ENCODE measurements at regions not wholly inside any gene's neighbourhood (a gene's known extent, or its start where the extent isn't known, plus 50 kb on each side); places are given as distances from the start of the nearest gene placed in this dataset.

DNA sequence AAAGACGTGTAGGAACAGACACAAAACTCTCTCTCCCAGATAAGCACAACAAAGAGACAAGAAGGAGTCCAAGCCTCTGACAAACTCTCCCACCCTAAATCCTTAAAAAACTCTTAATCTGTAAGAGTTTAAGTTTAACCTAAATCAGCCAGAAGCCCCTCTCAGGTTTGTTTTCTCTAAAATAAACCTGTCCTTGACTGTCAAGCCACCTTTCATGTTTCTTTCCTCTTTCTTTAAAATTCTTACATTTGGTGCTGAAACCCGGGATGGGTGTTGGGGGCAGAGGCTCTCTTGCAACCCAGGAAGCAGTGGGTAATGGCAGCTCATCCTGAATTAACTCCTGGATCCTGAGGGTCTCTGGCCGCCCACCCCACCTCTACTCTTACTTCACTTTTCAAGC is 107.8 kb upstream of the TENT5D start:
- Histone ChIP-seq H3K9ac (ENCODE audit: low read length) (no peak overlapping the region), H3K4me1 (ENCODE audit: control insufficient read depth, low read depth, low read length) (no peaks in the 10 kb centered on the region), H3K4me3 (ENCODE audit: low read length) (no peak overlapping the region), H3K23ac (ENCODE audit: low read length) (no peak overlapping the region), H3K56ac (ENCODE audit: low read length) (no peak overlapping the region), H3K4ac (ENCODE audit: low read depth, low read length) (no peak overlapping the region), H3K4me2 (ENCODE audit: low read length) (no peak overlapping the region), H3K27me3 (ENCODE audit: insufficient read depth, low read length, poor library complexity) (no peaks in the 10 kb centered on the region), H3K27ac (ENCODE audit: low read depth, low read length) (no peak overlapping the region), H3K79me1 (ENCODE audit: low read length) (no peaks in the 10 kb centered on the region), H4K8ac (ENCODE audit: low read depth, low read length) (no peak overlapping the region), H3K79me2 (ENCODE audit: control insufficient read depth, insufficient read depth, low read length) (no peaks in the 10 kb centered on the region), H3K18ac (ENCODE audit: low read length) (no peak overlapping the region), H3K36me3 (ENCODE audit: control insufficient read depth, insufficient read depth, low read length) (no peaks in the 10 kb centered on the region), H2BK5ac (ENCODE audit: low read length) (no peak overlapping the region), H2AK5ac (ENCODE audit: low read length) (no peak overlapping the region), H2BK120ac (ENCODE audit: low read depth, low read length) (no peak overlapping the region), H4K5ac (ENCODE audit: low read length) (no peak overlapping the region), H2BK15ac (replicated peaks; ENCODE audit: low read depth) (no peak overlapping the region)
- no peak for DNase-seq
- no CpG with 5 or more reads among the region's 3 CpGs for WGBS (ENCODE audit: extremely low coverage, insufficient coverage, low lambda C conversion rate)

DNA sequence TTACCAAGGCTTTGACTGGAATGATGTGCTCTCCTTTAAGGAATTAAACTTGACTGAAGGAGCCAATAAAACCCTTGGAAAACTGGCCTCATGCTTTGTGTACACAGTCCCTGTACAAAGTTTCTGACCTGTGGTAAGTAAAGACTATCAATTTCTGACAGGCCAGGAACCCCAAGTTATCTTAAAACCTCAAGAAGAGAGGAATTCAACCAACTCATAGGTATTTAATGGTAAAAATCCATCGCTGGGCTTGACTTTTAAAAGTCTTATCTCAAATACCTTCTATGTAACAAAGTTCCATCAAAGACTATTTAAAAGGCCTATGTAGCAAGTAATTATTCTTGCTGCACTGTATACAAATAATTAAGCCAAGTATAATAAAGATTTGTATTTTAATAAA is 103.7 kb upstream of the TENT5D start:
- Histone ChIP-seq H3K23ac (ENCODE audit: low read length) (no peak overlapping the region), H3K4me2 (ENCODE audit: low read length) (no peak overlapping the region), H3K9ac (ENCODE audit: low read length) (no peak overlapping the region), H4K5ac (ENCODE audit: low read length) (no peak overlapping the region), H3K18ac (ENCODE audit: low read length) (no peak overlapping the region), H3K4ac (ENCODE audit: low read depth, low read length) (no peak overlapping the region), H2BK5ac (ENCODE audit: low read length) (no peak overlapping the region), H2BK120ac (ENCODE audit: low read depth, low read length) (no peak overlapping the region), H2AK5ac (ENCODE audit: low read length) (no peak overlapping the region), H2BK15ac (replicated peaks; ENCODE audit: low read depth) (no peak overlapping the region), H3K79me2 (ENCODE audit: control insufficient read depth, insufficient read depth, low read length) (no peaks in the 10 kb centered on the region), H3K79me1 (ENCODE audit: low read length) (no peaks in the 10 kb centered on the region), H3K4me3 (ENCODE audit: low read length) (no peak overlapping the region), H3K56ac (ENCODE audit: low read length) (no peak overlapping the region), H3K27me3 (ENCODE audit: insufficient read depth, low read length, poor library complexity) (no peaks in the 10 kb centered on the region), H4K8ac (ENCODE audit: low read depth, low read length) (no peak overlapping the region), H3K4me1 (ENCODE audit: control insufficient read depth, low read depth, low read length) (no peaks in the 10 kb centered on the region), H3K36me3 (ENCODE audit: control insufficient read depth, insufficient read depth, low read length) (no peaks in the 10 kb centered on the region), H3K27ac (ENCODE audit: low read depth, low read length) (no peak overlapping the region)
- DNase-seq, result no peak
- no CpG with 5 or more reads among the region's 1 CpG for WGBS (ENCODE audit: extremely low coverage, insufficient coverage, low lambda C conversion rate)

DNA sequence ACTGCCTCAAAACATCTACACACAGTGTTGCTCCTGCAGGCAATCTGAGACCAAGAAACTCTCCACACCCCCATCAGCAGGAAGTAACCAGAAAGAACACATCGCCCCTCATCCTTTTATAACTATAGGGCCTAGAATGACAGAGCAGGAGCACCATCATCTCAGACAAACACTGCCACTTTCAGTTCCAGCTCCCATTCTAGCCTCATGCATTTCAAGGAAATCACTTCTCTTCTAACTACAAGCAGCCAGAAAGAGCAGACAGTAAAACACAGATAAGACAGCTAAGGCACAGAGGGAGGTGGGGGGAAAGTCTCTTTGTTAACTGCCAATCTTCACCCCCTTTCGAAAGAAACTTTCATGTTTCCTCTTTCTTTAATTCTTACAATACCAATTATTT is 102.6 kb upstream of the TENT5D start:
- H3K9ac ChIP-seq (ENCODE audit: low read length), result no peak overlapping the region
- H3K36me3 ChIP-seq (ENCODE audit: control insufficient read depth, insufficient read depth, low read length), result no peaks in the 10 kb centered on the region
- H3K4ac ChIP-seq (ENCODE audit: low read depth, low read length), result no peak overlapping the region
- WGBS (ENCODE audit: extremely low coverage, insufficient coverage, low lambda C conversion rate), result no CpG with 5 or more reads among the region's 2 CpGs
- no peak overlapping the region for H2BK5ac ChIP-seq (ENCODE audit: low read length)
- H3K56ac ChIP-seq (ENCODE audit: low read length), result no peak overlapping the region
- H2BK15ac ChIP-seq (replicated peaks; ENCODE audit: low read depth), result no peak overlapping the region
- no peak overlapping the region for H3K4me2 ChIP-seq (ENCODE audit: low read length)
- no peak overlapping the region for H2BK120ac ChIP-seq (ENCODE audit: low read depth, low read length)
- H3K27me3 ChIP-seq (ENCODE audit: insufficient read depth, low read length, poor library complexity), result no peaks in the 10 kb centered on the region
- no peaks in the 10 kb centered on the region for H3K4me1 ChIP-seq (ENCODE audit: control insufficient read depth, low read depth, low read length)
- H2AK5ac ChIP-seq (ENCODE audit: low read length), result no peak overlapping the region
- H4K8ac ChIP-seq (ENCODE audit: low read depth, low read length), result no peak overlapping the region
- H4K5ac ChIP-seq (ENCODE audit: low read length), result no peak overlapping the region
- no peak overlapping the region for H3K18ac ChIP-seq (ENCODE audit: low read length)
- no peaks in the 10 kb centered on the region for H3K79me2 ChIP-seq (ENCODE audit: control insufficient read depth, insufficient read depth, low read length)
- H3K4me3 ChIP-seq (ENCODE audit: low read length), result no peak overlapping the region
- no peak for DNase-seq
- H3K27ac ChIP-seq (ENCODE audit: low read depth, low read length), result no peak overlapping the region
- no peaks in the 10 kb centered on the region for H3K79me1 ChIP-seq (ENCODE audit: low read length)
- H3K23ac ChIP-seq (ENCODE audit: low read length), result no peak overlapping the region

DNA sequence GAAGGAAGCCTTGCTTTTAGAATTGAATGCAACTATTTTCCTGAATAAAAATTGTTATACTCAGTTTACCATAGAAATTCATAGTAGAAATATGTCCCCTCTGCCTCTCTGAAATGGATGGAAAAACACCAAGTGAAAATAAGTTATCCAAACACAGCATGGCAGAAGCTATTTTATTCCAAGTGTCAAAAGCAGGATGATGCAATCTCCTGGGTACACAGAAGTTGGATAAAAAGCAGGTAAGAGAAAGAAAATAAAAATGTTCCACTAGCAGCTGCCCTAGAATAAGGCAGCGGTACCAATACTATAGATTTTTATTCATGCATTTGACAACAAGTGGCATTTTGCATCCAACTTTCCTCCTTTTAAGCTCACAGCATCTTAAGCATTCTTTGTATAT is 89.0 kb upstream of the TENT5D start:
- no peak for DNase-seq
- Histone ChIP-seq H3K4ac (ENCODE audit: low read depth, low read length) (no peak overlapping the region), H3K56ac (ENCODE audit: low read length) (no peak overlapping the region), H3K27me3 (ENCODE audit: insufficient read depth, low read length, poor library complexity) (no peaks in the 10 kb centered on the region), H3K79me1 (ENCODE audit: low read length) (no peaks in the 10 kb centered on the region), H4K8ac (ENCODE audit: low read depth, low read length) (no peak overlapping the region), H4K5ac (ENCODE audit: low read length) (no peak overlapping the region), H3K27ac (ENCODE audit: low read depth, low read length) (no peak overlapping the region), H3K9ac (ENCODE audit: low read length) (no peak overlapping the region), H2BK120ac (ENCODE audit: low read depth, low read length) (no peak overlapping the region), H3K79me2 (ENCODE audit: control insufficient read depth, insufficient read depth, low read length) (no peaks in the 10 kb centered on the region), H3K18ac (ENCODE audit: low read length) (no peak overlapping the region), H3K23ac (ENCODE audit: low read length) (no peak overlapping the region), H3K4me2 (ENCODE audit: low read length) (no peak overlapping the region), H3K36me3 (ENCODE audit: control insufficient read depth, insufficient read depth, low read length) (no peaks in the 10 kb centered on the region), H2BK15ac (replicated peaks; ENCODE audit: low read depth) (no peak overlapping the region), H3K4me3 (ENCODE audit: low read length) (no peak overlapping the region), H3K4me1 (ENCODE audit: control insufficient read depth, low read depth, low read length) (no peaks in the 10 kb centered on the region), H2BK5ac (ENCODE audit: low read length) (no peak overlapping the region), H2AK5ac (ENCODE audit: low read length) (no peak overlapping the region)
- no CpG with 5 or more reads among the region's 1 CpG for WGBS (ENCODE audit: extremely low coverage, insufficient coverage, low lambda C conversion rate)

DNA sequence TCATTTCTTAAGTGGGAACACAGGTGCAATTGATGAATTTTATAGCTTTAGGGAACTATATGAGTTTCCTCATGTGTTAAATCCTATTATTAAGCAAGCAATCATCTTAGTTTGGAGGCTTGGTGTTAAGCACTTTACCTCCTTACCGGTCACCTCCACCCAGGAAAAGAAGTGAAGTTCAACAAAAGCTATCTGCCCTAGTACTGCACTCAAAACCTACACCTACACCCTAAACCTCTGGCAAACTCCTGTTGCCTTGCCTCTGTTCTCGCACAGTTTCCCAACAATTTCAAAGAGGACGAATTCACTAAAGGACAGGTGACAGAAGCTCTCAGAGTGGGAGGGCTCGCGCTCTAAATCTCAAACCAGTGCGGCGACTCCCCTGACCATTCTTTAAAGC is 85.7 kb upstream of the TENT5D start:
- no peak overlapping the region for H3K4ac ChIP-seq (ENCODE audit: low read depth, low read length)
- peak overlapping the region; percentile 21 for H3K4me3 ChIP-seq (ENCODE audit: low read length)
- no peaks in the 10 kb centered on the region for H3K4me1 ChIP-seq (ENCODE audit: control insufficient read depth, low read depth, low read length)
- no peak overlapping the region for H4K8ac ChIP-seq (ENCODE audit: low read depth, low read length)
- H3K56ac ChIP-seq (ENCODE audit: low read length), result peak overlapping the region; percentile 71
- H3K36me3 ChIP-seq (ENCODE audit: control insufficient read depth, insufficient read depth, low read length), result no peaks in the 10 kb centered on the region
- no peak overlapping the region for H3K27ac ChIP-seq (ENCODE audit: low read depth, low read length)
- H3K79me2 ChIP-seq (ENCODE audit: control insufficient read depth, insufficient read depth, low read length), result no peaks in the 10 kb centered on the region
- H4K5ac ChIP-seq (ENCODE audit: low read length), result no peak overlapping the region
- no peak overlapping the region for H3K18ac ChIP-seq (ENCODE audit: low read length)
- no peaks in the 10 kb centered on the region for H3K79me1 ChIP-seq (ENCODE audit: low read length)
- DNase-seq, result no peak
- no peak overlapping the region for H2BK15ac ChIP-seq (replicated peaks; ENCODE audit: low read depth)
- H3K9ac ChIP-seq (ENCODE audit: low read length), result peak overlapping the region; percentile 44
- no peaks in the 10 kb centered on the region for H3K27me3 ChIP-seq (ENCODE audit: insufficient read depth, low read length, poor library complexity)
- H2BK5ac ChIP-seq (ENCODE audit: low read length), result no peak overlapping the region
- H3K23ac ChIP-seq (ENCODE audit: low read length), result no peak overlapping the region
- no CpG with 5 or more reads among the region's 7 CpGs for WGBS (ENCODE audit: extremely low coverage, insufficient coverage, low lambda C conversion rate)
- H2BK120ac ChIP-seq (ENCODE audit: low read depth, low read length), result no peak overlapping the region
- no peak overlapping the region for H2AK5ac ChIP-seq (ENCODE audit: low read length)
- H3K4me2 ChIP-seq (ENCODE audit: low read length), result peak overlapping the region; percentile 36

DNA sequence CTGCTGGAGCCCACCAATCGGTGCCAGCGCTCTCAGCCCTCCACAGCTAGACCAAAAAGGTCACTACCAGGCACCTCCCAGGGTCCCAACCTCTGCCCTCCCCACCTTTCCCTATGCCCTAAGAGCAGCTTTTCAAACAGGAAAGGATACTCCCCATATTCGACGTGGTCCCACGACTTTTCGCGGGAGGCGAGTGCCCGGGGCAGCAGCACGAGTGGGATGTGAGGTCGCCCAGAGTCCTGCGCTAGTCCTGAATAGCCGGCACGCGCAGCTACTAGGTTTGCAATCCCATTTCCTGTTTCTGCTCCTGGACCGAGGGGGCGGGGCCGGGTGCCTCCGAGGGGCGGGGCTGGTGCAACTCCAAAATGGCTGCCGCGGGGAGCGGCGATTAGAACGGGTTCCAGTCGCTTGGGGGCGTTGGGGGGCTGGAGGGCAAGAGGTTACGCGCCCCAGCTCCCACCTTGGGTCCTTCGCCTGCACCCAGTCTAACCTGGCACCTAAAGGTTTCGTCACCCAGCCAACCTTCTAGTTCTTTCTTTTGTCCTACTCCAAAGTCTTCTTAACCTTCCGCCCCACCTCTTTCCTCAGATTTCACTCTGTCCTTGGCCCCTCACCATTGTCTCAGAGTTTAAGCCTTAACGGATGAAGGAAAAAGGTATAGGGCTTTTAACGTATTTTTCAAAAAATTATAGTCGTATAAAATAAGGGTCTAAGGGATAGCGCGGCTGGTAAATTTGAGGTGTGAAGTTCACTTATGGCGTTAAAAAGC is 85.0 kb upstream of the TENT5D start:
- Histone ChIP-seq H2AK5ac (ENCODE audit: low read length) (no peak overlapping the region), H2BK120ac (ENCODE audit: low read depth, low read length) (no peak overlapping the region), H3K27ac (ENCODE audit: low read depth, low read length) (no peak overlapping the region), H4K5ac (ENCODE audit: low read length) (no peak overlapping the region), H3K9ac (ENCODE audit: low read length) (peak overlapping the region; percentile 44), H3K23ac (ENCODE audit: low read length) (no peak overlapping the region), H3K4me2 (ENCODE audit: low read length) (peak overlapping the region; percentile 36), H3K4me1 (ENCODE audit: control insufficient read depth, low read depth, low read length) (no peaks in the 10 kb centered on the region), H2BK5ac (ENCODE audit: low read length) (no peak overlapping the region), H3K79me2 (ENCODE audit: control insufficient read depth, insufficient read depth, low read length) (no peaks in the 10 kb centered on the region), H3K79me1 (ENCODE audit: low read length) (no peaks in the 10 kb centered on the region), H3K27me3 (ENCODE audit: insufficient read depth, low read length, poor library complexity) (no peaks in the 10 kb centered on the region), H3K18ac (ENCODE audit: low read length) (peak overlapping the region; percentile 87), H2BK15ac (replicated peaks; ENCODE audit: low read depth) (no peak overlapping the region), H4K8ac (ENCODE audit: low read depth, low read length) (no peak overlapping the region), H3K56ac (ENCODE audit: low read length) (peak overlapping the region; percentile 71), H3K4me3 (ENCODE audit: low read length) (peak overlapping the region; percentile 21), H3K36me3 (ENCODE audit: control insufficient read depth, insufficient read depth, low read length) (no peaks in the 10 kb centered on the region), H3K4ac (ENCODE audit: low read depth, low read length) (no peak overlapping the region)
- no CpG with 5 or more reads among the region's 38 CpGs for WGBS (ENCODE audit: extremely low coverage, insufficient coverage, low lambda C conversion rate)
- DNase-seq, result peak; percentile 78

Measured in mesendoderm (in vitro differentiated cells).